ENCODE measurements at regions not wholly inside any gene's neighbourhood (a gene's known extent, or its start where the extent isn't known, plus 50 kb on each side); places are given as distances from the start of the nearest gene placed in this dataset.
"Not testable (repeated sequence)": the region's sequence is repeated elsewhere in the genome, so short reads cannot be mapped to it uniquely, and the experiment has no call there.

DNA sequence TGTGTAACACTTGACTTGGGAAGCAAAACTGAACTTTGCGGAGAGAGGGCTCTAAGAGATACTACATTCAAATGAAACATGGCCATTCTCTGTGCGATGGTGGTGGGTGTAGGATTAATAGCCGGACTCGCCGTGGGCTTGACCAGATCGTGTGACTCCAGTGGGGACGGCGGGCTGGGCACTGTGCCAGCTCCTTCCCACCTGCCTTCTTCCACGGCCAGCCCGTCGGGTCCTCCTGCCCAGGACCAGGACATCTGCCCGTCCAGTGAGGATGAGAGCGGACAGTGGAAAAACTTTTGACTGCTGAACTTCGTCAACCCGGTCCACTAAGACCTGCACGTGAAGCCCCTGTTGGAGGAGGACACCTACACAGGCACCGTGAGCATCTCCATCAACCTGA, 137.4 kb downstream of the OR4C45 start:
- TF ChIP-seq, protein P1, sequence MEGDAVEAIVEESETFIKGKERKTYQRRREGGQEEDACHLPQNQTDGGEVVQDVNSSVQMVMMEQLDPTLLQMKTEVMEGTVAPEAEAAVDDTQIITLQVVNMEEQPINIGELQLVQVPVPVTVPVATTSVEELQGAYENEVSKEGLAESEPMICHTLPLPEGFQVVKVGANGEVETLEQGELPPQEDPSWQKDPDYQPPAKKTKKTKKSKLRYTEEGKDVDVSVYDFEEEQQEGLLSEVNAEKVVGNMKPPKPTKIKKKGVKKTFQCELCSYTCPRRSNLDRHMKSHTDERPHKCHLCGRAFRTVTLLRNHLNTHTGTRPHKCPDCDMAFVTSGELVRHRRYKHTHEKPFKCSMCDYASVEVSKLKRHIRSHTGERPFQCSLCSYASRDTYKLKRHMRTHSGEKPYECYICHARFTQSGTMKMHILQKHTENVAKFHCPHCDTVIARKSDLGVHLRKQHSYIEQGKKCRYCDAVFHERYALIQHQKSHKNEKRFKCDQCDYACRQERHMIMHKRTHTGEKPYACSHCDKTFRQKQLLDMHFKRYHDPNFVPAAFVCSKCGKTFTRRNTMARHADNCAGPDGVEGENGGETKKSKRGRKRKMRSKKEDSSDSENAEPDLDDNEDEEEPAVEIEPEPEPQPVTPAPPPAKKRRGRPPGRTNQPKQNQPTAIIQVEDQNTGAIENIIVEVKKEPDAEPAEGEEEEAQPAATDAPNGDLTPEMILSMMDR (conservative IDR thresholded peaks at IDR 0.05; ENCODE audit: low read length): no peak
- H3K4me3 ChIP-seq (ENCODE audit: low read length): no peak overlapping the region
- DNase-seq (ENCODE audit: low read depth): no peak

DNA sequence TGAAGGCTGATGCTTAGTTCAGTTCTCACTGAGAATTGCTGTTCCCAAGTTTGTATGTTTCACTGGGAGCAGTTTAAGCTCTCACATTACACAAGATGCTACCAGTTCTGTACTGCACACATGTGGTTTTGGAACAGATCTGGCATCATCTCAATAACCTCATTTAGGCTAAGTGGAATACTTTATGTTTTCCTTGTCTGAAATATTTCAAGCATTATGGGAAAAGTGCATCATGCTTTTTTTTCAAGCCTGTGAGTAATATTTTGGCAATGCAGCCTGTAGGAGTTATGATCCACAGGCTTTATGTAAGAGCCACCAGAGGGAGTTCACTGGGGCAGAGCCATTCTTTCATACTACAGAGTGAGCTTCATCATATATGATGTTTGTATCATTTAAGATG, 141.5 kb downstream of the OR4C45 start:
- TF ChIP-seq, protein P1 (conservative IDR thresholded peaks at IDR 0.05; ENCODE audit: low read length): no peak
- peak; percentile 44 for DNase-seq (ENCODE audit: low read depth)
- H3K4me3 ChIP-seq (ENCODE audit: low read length): no peak overlapping the region

DNA sequence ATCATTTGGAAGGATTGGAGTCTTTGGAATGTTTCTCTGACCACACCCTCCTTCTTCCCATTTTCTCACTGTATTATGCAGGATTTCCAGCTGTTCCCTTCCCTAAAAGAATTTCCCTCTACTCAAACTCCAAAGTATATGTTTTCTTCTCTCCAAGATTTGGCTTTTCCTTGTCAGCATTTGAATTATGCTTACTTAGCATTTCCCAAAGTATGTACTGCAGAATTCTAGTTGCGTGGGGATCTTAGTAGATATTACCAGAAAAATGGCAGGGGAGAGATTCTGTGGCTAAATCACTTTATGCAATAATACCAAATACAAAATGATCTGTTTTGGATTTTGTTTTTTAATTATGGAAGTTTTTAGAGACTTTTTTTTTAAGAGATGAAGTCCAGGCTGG, 142.3 kb downstream of the OR4C45 start:
- TF ChIP-seq, protein P1 (conservative IDR thresholded peaks at IDR 0.05; ENCODE audit: low read length): no peak
- DNase-seq (ENCODE audit: low read depth): no peak
- no peak overlapping the region for H3K4me3 ChIP-seq (ENCODE audit: low read length)

DNA sequence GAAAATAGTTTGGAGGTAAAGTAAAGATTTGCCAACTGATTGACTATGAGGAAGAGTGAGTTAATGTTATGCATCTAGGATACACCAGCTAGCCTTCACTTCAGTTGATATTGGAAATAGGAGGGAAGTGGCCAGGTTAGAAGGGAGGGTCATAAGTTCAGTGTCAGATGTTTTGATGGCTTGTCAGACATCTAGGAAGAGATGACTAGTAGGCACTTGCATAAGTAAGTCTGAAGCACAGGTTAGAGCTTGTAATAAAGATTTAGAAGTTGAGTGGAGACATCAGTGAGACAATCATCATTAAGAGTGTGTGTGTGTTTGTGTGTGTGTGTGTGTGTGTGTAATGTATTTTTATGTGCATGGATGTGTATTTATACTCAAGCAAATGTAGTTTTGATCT, 146.1 kb downstream of the OR4C45 start:
- no peak overlapping the region for H3K4me3 ChIP-seq (ENCODE audit: low read length)
- DNase-seq (ENCODE audit: low read depth): no peak
- TF ChIP-seq, protein P1 (conservative IDR thresholded peaks at IDR 0.05; ENCODE audit: low read length): no peak

DNA sequence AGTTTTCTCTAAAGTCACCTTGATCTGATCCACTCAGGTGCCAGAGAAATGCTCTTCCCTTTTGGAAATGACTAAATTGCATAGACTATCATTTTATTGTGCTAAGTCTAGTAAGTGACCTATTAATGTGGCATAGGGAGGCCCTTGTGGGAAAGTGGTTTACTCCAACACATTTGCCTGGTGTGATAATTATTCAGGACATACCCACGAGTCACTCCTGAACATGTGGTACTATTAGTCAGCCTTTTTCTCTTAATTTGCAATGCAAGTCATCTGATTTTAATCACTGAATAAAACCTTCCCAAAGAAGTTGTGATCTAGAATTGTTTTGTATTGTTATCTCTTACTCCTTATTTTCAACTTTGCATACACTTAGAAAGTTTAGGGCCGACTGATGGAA, 148.7 kb downstream of the OR4C45 start:
- H3K4me3 ChIP-seq (ENCODE audit: low read length): no peak overlapping the region
- DNase-seq (ENCODE audit: low read depth): no peak
- TF ChIP-seq, protein P1 (conservative IDR thresholded peaks at IDR 0.05; ENCODE audit: low read length): no peak

DNA sequence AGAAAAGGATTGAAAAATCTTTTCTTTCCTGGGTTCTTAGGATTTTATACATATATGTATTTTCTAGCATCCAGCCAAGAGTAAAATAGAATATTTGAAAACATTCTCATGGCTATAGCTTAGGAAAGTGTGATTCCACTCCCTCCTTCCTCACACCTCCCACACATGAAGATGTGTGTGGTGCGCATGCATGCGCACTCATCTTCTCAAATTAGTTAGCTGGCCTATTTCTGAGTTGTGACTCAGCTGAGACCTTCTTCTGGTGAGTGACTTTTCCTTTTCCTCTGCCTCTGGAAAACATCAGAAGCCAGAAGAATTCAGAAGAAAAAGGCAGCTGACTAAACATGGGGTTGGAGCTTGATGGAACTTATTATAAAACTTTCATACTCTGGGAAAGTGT, 149.8 kb downstream of the OR4C45 start:
- no peak overlapping the region for H3K4me3 ChIP-seq (ENCODE audit: low read length)
- no peak for DNase-seq (ENCODE audit: low read depth)
- TF ChIP-seq, protein P1 (conservative IDR thresholded peaks at IDR 0.05; ENCODE audit: low read length): no peak

DNA sequence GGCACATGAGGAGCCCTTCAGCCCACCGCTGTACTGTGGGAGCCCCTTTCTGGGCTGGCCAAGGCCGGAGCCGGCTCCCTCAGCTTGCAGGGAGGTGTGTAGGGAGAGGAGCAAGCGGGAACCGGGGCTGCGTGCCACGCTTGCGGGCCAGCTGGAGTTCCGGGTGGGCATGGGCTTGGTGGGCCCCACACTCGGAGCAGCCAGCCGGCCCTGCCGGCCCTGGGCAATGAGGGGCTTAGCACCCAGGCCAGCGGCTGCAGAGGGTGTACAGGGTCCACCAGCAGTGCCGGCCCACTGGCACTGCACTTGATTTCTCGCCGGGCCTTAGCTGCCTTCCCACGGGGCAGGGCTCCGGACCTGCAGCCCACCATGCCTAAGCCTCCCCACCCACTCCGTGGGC, 150.5 kb downstream of the OR4C45 start:
- not testable (repeated sequence) for H3K4me3 ChIP-seq (ENCODE audit: low read length); DNase-seq (ENCODE audit: low read depth)

DNA sequence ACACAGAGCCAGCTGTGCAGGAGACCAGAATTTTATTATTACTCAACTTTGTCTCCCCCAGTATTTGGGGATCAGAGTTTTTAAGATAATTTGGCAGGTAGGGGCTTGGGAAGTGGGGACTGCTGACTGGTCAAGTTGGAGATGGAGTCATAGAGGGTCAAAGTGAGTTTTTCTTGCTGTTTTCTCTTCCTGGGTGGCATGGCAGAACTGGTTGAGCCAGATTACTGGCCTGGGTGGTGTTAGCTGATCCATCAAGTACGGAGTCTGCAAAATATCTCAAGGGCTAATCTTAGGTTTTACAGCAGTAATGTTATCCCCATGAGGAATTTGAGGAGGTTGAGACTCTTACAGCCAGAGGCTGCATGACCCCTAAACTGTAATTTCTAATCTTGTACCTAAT, 153.5 kb downstream of the OR4C45 start:
- no peak overlapping the region for H3K4me3 ChIP-seq (ENCODE audit: low read length)
- TF ChIP-seq, protein P1 (conservative IDR thresholded peaks at IDR 0.05; ENCODE audit: low read length): no peak
- DNase-seq (ENCODE audit: low read depth): no peak
